IPS-15b (cell line): ENCODE measurements at regions not wholly inside any gene's neighbourhood (a gene's known extent, or its start where the extent isn't known, plus 50 kb on each side); places are given as distances from the start of the nearest gene placed in this dataset.
"Not testable (repeated sequence)": the region's sequence is repeated elsewhere in the genome, so short reads cannot be mapped to it uniquely, and the experiment has no call there.

Experiments
- H3K27me3 ChIP-seq: one replicate; pipeline ENCODE4 v1.6.1; 2013; ENCODE audit warnings: low read length; ENCODE audit not compliant: control insufficient read depth, insufficient read depth
- H3K36me3 ChIP-seq: one replicate; pipeline ENCODE4 v1.6.1; 2013; ENCODE audit warnings: low read length; ENCODE audit not compliant: control insufficient read depth, insufficient read depth
- H3K4me1 ChIP-seq: one replicate; pipeline ENCODE4 v1.6.1; 2013; ENCODE audit warnings: mild to moderate bottlenecking, low read length; ENCODE audit not compliant: control insufficient read depth, insufficient read depth
- H3K4me3 ChIP-seq: one replicate; pipeline ENCODE4 v1.5.1; 2013; ENCODE audit warnings: low read depth, low read length
- H3K9ac ChIP-seq: one replicate; pipeline ENCODE4 v1.6.1; 2013; ENCODE audit warnings: low read depth, mild to moderate bottlenecking, low read length
- H3K9me3 ChIP-seq: one replicate; pipeline ENCODE4 v1.6.1; 2013; ENCODE audit warnings: mild to moderate bottlenecking, low read length; ENCODE audit not compliant: control insufficient read depth, insufficient read depth

DNA sequence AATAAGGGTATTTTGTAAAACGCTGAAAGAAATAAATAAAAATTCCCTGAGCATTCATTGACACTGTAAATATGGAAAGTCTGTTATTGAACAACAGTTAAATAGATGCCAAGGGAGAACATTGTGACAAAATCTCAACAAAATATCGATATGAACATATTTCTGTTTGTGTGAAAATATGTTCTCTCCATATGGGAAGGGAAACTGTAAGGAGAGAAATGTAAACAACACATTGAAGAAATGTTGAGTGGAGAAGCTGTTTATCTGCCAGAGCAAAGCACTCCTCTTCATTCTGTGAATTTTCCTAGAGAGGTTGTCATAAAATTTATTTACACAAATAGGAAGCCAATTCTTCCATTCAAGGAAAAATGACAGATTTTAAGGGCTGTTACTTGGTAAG, 57.1 kb upstream of the EOMES start:
- no peak overlapping the region for H3K4me3 ChIP-seq
- H3K27me3 ChIP-seq = no peaks in the 10 kb centered on the region
- H3K9ac ChIP-seq = no peak overlapping the region
- no peaks in the 10 kb centered on the region for H3K9me3 ChIP-seq
- no peaks in the 10 kb centered on the region for H3K4me1 ChIP-seq
- H3K36me3 ChIP-seq = no peaks in the 10 kb centered on the region

DNA sequence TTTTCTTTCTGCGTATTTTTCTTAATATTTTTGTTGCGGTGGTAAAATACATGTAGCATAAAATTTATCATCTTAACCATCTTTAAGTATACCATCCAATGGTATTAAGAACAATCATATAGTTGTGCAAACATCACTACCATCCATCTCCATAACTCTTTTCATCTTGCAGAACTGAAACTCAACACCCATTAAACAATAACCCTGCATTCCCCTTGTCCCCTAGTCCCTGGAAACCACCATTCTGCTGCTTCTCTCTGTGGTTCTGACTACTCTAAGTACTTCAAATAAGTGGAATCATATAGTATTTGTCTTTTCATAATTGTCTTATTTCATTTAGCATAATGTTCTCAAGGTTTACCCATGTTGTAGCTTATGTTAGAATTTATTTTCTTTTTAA, 67.3 kb upstream of the EOMES start:
- Histone ChIP-seq H3K4me1 (no peaks in the 10 kb centered on the region), H3K36me3 (no peaks in the 10 kb centered on the region), H3K27me3 (no peaks in the 10 kb centered on the region), H3K9me3 (no peaks in the 10 kb centered on the region), H3K4me3 (no peak overlapping the region), H3K9ac (no peak overlapping the region)

DNA sequence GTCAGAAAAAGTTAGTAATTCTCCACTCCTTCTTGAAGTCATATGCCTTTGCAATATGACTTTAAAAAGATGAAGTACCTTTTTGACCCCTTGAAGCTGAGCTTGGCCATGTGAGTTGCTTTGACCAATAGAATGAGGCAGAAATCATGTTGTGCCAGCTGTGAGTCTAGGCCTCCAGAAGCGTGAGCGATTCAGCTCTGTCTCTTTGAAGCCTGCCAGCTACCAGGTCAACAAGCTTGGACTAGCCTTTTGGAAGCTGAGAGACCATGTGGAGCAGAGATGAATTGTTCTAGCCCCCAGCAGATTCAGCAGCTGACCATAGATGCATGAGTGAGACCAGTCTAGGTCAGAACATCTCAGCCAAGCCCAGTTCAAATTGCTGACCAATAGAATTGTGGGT, 69.8 kb upstream of the EOMES start:
- no peaks in the 10 kb centered on the region for H3K27me3 ChIP-seq
- no peaks in the 10 kb centered on the region for H3K36me3 ChIP-seq
- no peak overlapping the region for H3K4me3 ChIP-seq
- no peak overlapping the region for H3K9ac ChIP-seq
- H3K9me3 ChIP-seq = no peaks in the 10 kb centered on the region
- no peaks in the 10 kb centered on the region for H3K4me1 ChIP-seq

- no peaks in the 10 kb centered on the region for H3K27me3 ChIP-seq
- no peaks in the 10 kb centered on the region for H3K36me3 ChIP-seq
- H3K9me3 ChIP-seq = no peaks in the 10 kb centered on the region
- no peak overlapping the region for H3K9ac ChIP-seq
- H3K4me1 ChIP-seq = no peaks in the 10 kb centered on the region
- no peak overlapping the region for H3K4me3 ChIP-seq
Observed at GRCh38 chr3:27792869-27793268, 70.7 kb upstream of the EOMES start.

- no peak overlapping the region for H3K9ac ChIP-seq
- H3K27me3 ChIP-seq = no peaks in the 10 kb centered on the region
- H3K4me1 ChIP-seq = no peaks in the 10 kb centered on the region
- no peak overlapping the region for H3K4me3 ChIP-seq
- no peaks in the 10 kb centered on the region for H3K9me3 ChIP-seq
- no peaks in the 10 kb centered on the region for H3K36me3 ChIP-seq
Observed at GRCh38 chr3:27794211-27794610, 72.1 kb upstream of the EOMES start.

GRCh38 chr3:27796365-27796875, 74.3 kb upstream of the EOMES start:
- no peak overlapping the region for H3K4me3 ChIP-seq
- H3K36me3 ChIP-seq = no peaks in the 10 kb centered on the region
- no peaks in the 10 kb centered on the region for H3K4me1 ChIP-seq
- H3K9me3 ChIP-seq = no peaks in the 10 kb centered on the region
- no peak overlapping the region for H3K9ac ChIP-seq
- H3K27me3 ChIP-seq = no peaks in the 10 kb centered on the region

DNA sequence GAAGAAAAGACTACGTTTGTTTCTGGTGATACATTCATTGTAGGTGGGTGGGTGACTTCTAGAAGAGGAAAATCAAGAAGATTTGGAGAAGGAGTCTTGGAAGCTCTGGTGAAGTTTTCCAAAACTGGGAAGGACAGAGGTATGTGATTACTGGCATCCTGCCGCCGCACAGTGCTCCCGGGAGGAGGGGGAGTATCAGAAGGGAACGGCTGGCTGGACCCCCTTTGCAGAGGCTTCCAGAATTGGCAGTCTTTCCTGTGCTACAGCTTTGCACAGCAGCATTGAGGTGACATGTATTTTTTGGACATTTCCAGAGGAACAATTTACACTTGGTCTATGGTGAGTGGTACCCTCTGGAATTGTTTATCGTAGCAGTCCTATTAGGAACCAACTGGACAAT, 75.7 kb upstream of the EOMES start:
- H3K27me3 ChIP-seq = no peaks in the 10 kb centered on the region
- H3K9ac ChIP-seq = no peak overlapping the region
- H3K36me3 ChIP-seq = no peaks in the 10 kb centered on the region
- H3K9me3 ChIP-seq = no peaks in the 10 kb centered on the region
- no peaks in the 10 kb centered on the region for H3K4me1 ChIP-seq
- H3K4me3 ChIP-seq = no peak overlapping the region

DNA sequence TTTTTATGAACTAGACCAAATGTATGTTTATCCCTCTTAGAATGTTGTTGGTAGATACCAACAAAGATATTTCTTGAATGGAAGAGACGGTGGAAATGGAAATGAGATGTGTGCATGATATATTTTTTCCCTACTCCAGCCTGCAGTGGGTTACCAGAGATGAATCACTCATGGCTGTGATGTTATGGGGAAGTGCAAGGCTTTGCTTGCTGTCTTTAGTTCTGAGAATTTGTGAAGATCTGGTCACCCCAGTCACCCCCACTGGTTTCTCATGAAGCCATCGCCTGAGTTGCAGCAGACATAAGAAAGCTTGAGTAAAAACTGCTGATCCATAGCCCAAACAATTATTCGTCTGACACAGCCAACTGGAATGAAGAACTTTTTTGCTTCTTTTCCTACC, 78.1 kb upstream of the EOMES start:
- Histone ChIP-seq H3K9me3 (no peaks in the 10 kb centered on the region), H3K4me3 (no peak overlapping the region), H3K9ac (no peak overlapping the region), H3K27me3 (no peaks in the 10 kb centered on the region), H3K4me1 (no peaks in the 10 kb centered on the region), H3K36me3 (no peaks in the 10 kb centered on the region)

- H3K4me1 ChIP-seq = no peaks in the 10 kb centered on the region
- H3K9me3 ChIP-seq = no peaks in the 10 kb centered on the region
- H3K9ac ChIP-seq = no peak overlapping the region
- no peaks in the 10 kb centered on the region for H3K36me3 ChIP-seq
- H3K27me3 ChIP-seq = no peaks in the 10 kb centered on the region
- H3K4me3 ChIP-seq = no peak overlapping the region
Observed at GRCh38 chr3:27802425-27802824, 80.3 kb upstream of the EOMES start.

GRCh38 chr3:27802849-27803248, 80.7 kb upstream of the EOMES start:
- H3K9me3 ChIP-seq = no peaks in the 10 kb centered on the region
- no peaks in the 10 kb centered on the region for H3K27me3 ChIP-seq
- H3K4me1 ChIP-seq = no peaks in the 10 kb centered on the region
- H3K9ac ChIP-seq = no peak overlapping the region
- no peaks in the 10 kb centered on the region for H3K36me3 ChIP-seq
- no peak overlapping the region for H3K4me3 ChIP-seq

DNA sequence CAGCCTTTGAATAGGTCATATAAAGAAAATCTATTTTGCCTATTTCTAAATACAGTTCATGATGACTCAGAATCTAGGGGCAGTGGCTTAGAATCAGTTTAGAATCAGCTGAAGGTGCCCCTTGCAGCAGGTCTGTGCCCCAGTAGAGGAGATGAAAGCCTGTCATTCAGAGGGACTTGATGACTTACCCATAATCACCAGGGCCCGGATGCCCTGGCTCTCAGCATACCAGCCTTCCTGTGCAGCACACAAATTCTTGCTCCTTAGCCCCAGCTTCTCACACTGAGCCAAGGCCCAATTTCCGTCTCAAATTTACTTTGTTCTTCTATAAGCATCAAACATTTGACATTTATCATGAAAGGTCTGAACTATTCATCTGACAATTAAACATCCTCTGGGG, 83.2 kb upstream of the EOMES start:
- Histone ChIP-seq H3K4me1 (no peaks in the 10 kb centered on the region), H3K4me3 (no peak overlapping the region), H3K9me3 (no peaks in the 10 kb centered on the region), H3K9ac (no peak overlapping the region), H3K36me3 (no peaks in the 10 kb centered on the region), H3K27me3 (no peaks in the 10 kb centered on the region)

DNA sequence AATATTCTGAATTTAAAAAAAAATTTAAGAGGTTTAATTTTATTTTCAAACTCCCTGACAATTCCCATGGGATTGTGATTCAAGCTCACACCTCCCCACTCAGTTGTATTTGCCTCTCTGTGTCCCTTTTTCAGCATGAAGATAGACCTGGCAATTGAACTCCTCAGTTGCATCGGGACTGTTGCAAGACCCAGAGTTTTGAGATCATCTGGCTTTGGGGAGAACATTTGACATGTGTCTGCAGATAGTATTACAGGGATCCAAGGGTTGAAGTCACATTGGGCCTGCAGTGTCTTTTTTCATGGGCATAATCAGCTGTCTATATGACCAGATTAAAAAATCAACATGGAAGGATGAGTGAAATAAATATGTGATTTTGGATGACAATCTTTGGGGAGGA, 91.1 kb upstream of the EOMES start:
- Histone ChIP-seq H3K36me3 (no peaks in the 10 kb centered on the region), H3K9ac (no peak overlapping the region), H3K4me3 (no peak overlapping the region), H3K27me3 (peaks cover 7% of the 10 kb centered on the region), H3K4me1 (no peaks in the 10 kb centered on the region), H3K9me3 (no peaks in the 10 kb centered on the region)

DNA sequence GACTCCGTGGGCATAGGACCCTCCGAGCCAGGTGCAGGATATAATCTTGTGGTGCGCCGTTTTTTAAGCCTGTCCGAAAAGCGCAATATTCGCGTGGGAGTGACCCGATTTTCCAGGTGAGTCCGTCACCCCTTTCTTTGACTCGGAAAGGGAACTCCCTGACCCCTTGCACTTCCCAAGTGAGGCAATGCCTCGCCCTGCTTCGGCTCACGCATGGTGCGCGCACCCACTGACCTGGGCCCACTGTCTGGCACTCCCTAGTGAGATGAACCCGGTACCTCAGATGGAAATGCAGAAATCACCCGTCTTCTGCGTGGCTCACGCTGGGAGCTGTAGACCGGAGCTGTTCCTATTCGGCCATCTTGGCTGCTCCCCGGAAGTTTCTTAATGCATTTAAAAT, 99.5 kb upstream of the EOMES start:
- not testable (repeated sequence) for H3K9me3 ChIP-seq, H3K36me3 ChIP-seq, H3K4me1 ChIP-seq, H3K9ac ChIP-seq
- Histone ChIP-seq H3K27me3 (peaks cover 41% of the 10 kb centered on the region), H3K4me3 (peak overlapping the region; percentile 40)
